ENCODE measurements at regions not wholly inside any gene's neighbourhood (a gene's known extent, or its start where the extent isn't known, plus 50 kb on each side); places are given as distances from the start of the nearest gene placed in this dataset.

GRCh38 chr1:56123826-56124225 lies 455.5 kb downstream of the PLPP3 start:
- TF ChIP-seq CTCF (IDR thresholded peaks at IDR 0.05), result no peak
- no peak for TF ChIP-seq JUNB (IDR thresholded peaks at IDR 0.05)
- TF ChIP-seq MAZ (IDR thresholded peaks at IDR 0.05; ENCODE audit: borderline replicate concordance, low read depth, low read length), result no peak
- no peak for TF ChIP-seq ELK1 (IDR thresholded peaks at IDR 0.05; ENCODE audit: low read depth, low read length)
